Stimulated activated CD4-positive, alpha-beta T cell treated with anti-CD3 and anti-CD28 coated beads, TNF-alpha, amount 100 ng/mL, for 48 hours (primary cell): ENCODE measurements at regions not wholly inside any gene's neighbourhood (a gene's known extent, or its start where the extent isn't known, plus 50 kb on each side); places are given as distances from the start of the nearest gene placed in this dataset.

Experiments used
- DNase-seq, 3 donors: peaks; one replicate each; pipeline ENCODE4 v3.0.0-alpha.2; 2020; ENCODE audit warnings: low read depth in 3 of 3

GRCh38 chr3:67882981-67883380 is 228.6 kb upstream of the SUCLG2 start:
- DNase-seq: no peak

GRCh38 chr3:67876261-67876660 is 221.8 kb upstream of the SUCLG2 start:
- DNase-seq: no peak

- DNase-seq: no peak
These were observed 221.4 kb upstream of the SUCLG2 start for GRCh38 chr3:67875858-67876257.

- no peak for DNase-seq
These were observed 220.9 kb upstream of the SUCLG2 start for GRCh38 chr3:67875338-67875737.

DNA sequence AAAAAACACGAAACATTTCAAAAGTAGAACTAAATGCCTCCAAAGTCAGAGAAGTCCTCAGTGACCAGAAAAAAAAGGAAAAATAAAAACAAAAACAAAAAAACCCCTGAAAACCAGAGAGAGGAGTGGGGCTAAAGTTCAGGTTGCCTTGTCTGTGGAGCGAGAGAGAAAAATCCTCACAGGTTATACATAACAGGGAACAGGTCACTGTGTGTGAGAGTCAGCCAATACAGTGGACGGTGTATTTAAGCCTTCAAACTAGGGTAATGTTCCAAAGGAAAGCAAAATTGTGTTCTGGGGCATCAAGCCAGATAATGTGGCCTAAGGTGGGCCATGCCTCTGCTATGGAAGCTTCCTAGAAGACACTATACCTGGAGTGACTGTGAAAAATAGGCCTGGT is 216.1 kb upstream of the SUCLG2 start:
- DNase-seq: no peak

- no peak for DNase-seq
These were observed 212.2 kb upstream of the SUCLG2 start for GRCh38 chr3:67866571-67866970.

DNA sequence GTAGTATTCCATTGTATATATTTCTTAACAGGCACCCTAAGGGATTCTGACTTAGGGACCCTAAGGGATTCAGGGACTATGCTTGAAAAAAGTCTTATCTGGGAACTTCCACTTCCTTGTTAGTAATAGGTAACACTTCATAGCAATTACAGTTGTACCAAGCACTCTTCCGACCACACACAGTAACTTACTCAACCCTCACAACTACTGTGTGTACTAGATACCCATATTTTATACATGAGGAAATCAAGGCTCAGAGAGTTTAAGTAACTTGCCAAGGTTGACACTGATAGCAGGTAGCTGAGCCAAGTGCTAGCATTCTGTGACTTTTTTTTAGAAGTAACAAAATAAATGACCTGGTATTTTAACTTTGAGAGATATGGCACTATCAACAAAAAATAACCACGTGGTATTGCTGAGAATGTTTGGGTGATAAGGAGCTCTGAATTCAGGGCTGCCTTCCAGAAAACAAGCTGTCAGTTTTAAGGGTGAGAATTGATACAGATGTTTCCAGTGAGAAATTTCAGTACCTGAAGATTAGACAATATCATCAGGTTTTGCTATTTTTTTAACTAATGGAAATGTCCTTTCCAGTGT is 210.3 kb upstream of the SUCLG2 start:
- DNase-seq: no peak

GRCh38 chr3:67863869-67864268 is 209.5 kb upstream of the SUCLG2 start:
- DNase-seq: no peak

GRCh38 chr3:67860429-67860828 is 206.0 kb upstream of the SUCLG2 start:
- no peak for DNase-seq

DNA sequence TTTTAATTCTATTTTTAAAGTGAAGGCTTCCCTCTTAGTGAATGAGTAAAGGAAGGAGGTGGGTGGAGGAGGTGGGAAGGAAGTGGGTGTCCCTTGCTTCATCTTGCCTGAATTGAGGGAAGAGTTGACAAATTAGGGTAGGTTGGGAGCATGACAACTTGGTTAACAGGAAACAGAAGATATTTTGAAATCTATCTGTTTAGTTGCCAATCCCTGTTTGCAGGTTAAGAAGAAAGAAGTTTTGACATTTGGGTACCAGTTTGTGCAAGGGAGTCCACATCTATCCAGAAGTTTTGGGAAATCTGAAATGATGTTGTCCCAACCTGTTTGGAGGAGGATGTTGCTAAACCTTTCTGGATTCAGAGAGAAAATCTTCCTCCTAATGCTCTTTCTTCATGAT is 204.1 kb upstream of the SUCLG2 start:
- DNase-seq: no peak

GRCh38 chr3:67856718-67857117 is 202.3 kb upstream of the SUCLG2 start:
- no peak for DNase-seq

DNA sequence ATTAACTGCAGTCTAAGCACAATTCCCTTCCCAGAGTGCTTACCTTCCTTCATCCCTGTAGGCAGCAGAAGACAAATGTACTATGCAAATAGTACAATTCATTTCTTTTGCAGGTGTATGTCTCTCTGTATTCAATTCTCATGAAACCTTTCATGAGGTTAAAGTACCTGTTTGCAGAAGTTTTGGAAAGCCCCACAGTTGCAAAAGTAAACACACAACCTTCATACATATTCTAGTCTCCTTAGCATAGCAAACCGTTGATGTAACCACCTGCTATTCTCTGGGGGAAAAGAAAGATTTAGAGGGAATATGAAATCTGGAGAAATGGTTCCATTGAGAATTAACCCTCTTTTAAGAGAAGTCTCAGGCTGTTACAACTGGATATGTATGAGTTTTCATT is 200.3 kb upstream of the SUCLG2 start:
- DNase-seq: no peak

- no peak for DNase-seq
These were observed 199.1 kb upstream of the SUCLG2 start for GRCh38 chr3:67853520-67853919.

DNA sequence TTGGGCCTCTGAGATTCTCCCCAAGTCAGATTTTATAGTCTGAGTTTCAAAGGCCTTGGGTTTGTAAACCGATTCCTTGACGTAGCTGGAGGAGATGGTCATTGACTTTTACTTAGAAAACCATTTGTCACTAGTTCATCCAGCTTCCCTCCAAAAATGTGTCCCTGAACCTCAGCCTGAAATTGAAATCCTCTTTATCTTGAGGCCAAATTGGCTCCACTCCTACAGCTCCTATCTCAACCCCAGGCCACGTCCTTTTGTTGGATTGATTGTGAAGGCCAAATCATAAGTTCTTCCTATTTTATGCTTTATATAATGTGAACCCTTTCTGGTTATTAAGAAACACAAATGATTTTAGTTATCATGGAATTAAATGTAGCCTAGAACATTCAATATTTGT is 193.9 kb upstream of the SUCLG2 start:
- no peak for DNase-seq

DNA sequence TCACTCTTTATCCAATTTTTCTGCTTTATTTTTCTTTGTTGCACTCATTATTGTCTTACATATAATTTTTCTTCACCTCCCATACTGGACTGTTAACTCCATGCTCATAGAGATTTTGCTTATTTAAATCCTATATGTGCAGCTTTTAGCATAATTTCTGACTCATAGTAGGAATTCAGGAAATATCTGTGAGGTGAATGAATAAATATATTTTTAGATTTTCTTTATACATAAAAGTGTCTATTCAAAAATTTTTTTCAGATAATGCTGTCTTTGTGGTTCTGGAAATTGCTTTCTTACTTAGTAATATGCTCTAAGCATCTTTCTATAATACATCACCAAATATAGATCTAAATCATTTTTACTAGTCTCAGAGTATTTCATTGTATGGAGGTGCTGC is 191.8 kb upstream of the SUCLG2 start:
- no peak for DNase-seq

DNA sequence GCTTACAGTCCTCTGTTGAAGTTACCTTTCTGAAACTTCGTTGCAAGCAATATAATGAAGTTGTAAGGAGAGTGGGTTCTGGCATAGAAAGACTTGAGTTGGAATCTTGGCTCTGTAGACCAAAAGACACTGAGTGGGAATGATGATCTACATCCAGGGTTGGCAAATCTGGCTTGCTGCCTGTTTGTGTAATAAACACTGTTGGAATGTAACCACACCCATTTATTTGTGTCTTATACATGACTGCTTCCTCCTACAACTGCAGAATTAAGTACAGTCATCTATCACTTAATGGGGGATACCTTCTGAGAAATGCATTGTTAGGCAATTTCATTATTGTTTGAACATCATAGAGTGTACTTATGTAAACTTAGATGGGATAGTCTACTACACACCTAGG is 178.4 kb upstream of the SUCLG2 start:
- DNase-seq: no peak

DNA sequence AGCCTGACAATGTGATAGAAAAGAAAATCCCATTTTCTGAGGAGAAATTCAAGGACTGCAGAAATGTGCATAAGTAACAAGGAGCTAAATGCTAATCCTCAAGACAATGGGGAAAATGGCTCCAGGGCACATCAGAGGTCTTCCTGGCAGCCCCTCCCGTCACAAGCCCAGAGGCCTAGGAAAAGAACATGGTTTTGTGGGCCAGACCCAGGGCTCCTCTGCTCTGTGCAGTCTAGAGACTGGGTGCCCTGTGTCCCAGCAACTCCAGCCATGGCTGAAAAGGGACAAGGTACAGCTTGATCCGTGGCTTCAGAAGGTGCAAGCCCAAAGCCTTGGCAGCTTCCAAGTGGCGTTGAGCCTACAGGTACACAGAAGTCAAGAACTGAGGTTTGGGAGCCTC is 176.8 kb upstream of the SUCLG2 start:
- no peak for DNase-seq

GRCh38 chr3:67828486-67829010 is 174.1 kb upstream of the SUCLG2 start:
- no peak for DNase-seq

DNA sequence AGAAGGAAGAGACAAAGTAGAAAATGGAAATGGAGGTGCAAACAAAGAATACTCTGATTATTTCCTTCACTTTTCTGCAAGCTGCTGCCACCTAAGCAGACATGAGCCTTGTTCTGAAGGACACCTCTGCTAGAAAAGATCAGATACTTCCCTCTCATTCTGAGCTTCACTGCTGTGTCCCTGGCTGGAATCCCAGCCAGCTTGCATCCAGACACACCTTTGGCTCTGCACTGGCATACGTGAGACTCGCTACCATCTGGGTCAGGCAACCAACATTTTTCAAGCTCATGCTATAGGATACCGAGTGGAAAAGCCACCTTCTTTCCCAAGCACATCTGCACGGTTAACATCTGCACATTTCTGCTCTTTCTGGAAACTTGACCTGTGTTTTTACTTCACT is 166.7 kb upstream of the SUCLG2 start:
- no peak for DNase-seq

- no peak for DNase-seq
These were observed 165.0 kb upstream of the SUCLG2 start for GRCh38 chr3:67819447-67819846.

DNA sequence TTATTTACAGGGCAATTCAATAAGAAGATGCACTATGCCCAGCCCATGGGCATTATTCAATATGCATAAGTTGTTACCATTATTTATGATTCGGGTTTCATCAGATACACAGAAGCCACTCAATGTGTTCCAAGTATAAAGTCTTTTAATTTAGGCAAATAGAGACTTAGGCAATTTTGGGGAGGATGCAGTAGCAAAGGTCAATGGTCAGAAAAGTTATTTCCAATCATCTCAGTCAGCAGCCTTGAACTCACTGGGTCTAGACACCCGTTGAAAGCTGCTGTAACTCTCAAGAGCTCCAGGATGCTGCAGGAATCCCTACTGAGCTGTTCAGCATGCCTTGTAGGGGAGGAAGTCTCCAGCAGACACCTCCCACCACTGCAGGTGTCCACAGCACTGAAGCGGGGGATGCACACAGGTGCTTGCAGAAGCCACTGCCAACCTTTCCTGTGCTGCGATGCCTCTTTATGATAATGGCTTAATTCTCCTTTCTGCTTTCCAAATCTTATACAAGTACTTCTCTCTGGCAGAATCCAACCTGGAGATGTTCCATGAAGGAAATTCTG is 155.0 kb upstream of the SUCLG2 start:
- DNase-seq: no peak

DNA sequence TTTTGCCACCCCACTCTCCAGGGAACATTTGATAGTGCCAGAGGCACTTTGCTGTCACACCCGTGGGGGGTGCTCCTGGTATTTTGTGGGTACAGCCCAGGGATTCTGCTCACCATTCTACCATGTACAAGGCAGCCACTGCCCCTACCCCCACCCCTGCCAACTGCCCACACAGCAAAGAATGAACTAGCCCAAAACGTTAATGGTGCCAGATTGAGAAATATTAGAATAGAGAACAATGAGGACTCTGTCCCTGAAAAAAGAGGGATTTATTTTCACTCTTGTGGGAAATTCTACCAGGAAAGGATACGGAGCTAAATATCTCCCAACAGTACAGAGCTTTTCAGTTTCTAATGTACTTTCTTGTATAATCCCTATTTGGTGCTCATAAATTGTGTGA is 154.5 kb upstream of the SUCLG2 start:
- no peak for DNase-seq

DNA sequence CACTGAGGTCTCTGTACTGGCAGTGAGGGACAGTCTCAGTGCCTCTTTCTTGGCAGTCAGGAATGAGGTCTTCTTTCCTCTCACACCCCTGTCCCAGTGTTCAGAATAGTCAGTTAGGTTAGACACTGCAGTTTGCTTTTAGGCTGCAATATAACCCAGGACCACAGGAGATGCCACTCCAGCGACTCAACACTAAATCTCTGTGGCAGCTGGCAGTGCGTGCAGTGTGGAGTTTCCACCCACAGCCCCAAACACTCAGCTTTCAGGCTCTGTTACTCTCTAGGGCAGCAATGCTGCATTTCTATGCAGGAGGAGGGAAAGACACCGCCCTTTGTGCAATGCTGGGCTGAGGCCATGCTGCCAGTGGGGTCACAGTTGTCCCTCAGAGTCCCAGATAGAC is 150.2 kb upstream of the SUCLG2 start:
- no peak for DNase-seq

DNA sequence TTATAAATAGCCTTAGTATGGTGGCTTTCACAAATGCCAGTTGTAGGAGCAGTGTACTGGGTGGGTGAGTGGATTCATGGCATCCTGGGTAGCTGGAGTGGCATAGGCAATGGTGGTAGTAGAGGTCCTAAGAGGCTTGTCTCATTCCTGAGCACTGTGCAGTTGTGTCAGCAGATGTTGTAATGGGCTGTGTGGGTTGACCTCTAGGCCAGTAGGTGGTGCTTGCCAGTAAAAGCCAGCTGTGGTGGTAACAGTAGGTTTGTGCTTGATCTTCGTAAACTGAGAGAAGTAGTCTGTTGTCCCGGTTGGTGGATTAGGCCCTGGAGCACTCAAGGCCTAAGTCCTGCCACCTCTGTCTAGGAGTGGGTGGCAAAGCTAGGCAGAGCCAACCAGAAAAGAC is 149.7 kb upstream of the SUCLG2 start:
- DNase-seq: no peak
